Activated naive CD4-positive, alpha-beta T cell treated with anti-CD3 and anti-CD28 coated beads, Interleukin-2, amount 10 ng/mL, durations not matched to agents 7 days and 5 days (primary cell): ENCODE measurements at regions not wholly inside any gene's neighbourhood (a gene's known extent, or its start where the extent isn't known, plus 50 kb on each side); places are given as distances from the start of the nearest gene placed in this dataset.
"Not testable (repeated sequence)": the region's sequence is repeated elsewhere in the genome, so short reads cannot be mapped to it uniquely, and the experiment has no call there.

ENCODE experiments used
- CTCF ChIA-PET: fragments of 350-600 bp; sonication (Branson Sonifier 250); formaldehyde crosslinking; loops from one replicate; lab custom pipeline; 2021; ENCODE audit warnings: antibody characterized with exemption; lab: Charles Lee
- DNase-seq: peaks from one replicate; pipeline ENCODE4 v3.0.0-alpha.2; 2020
- H3K27ac Mint-ChIP-seq: one replicate; pipeline ENCODE4 v1.8.0; 2021; ENCODE audit warnings: mild to moderate bottlenecking, moderate library complexity, mixed read lengths
- H3K27me3 Mint-ChIP-seq: one replicate; pipeline ENCODE4 v1.8.0; 2021; ENCODE audit warnings: mild to moderate bottlenecking, mixed read lengths
- H3K36me3 Mint-ChIP-seq: one replicate; pipeline ENCODE4 v1.8.0; 2021; ENCODE audit warnings: mixed read lengths
- H3K4me1 Mint-ChIP-seq: one replicate; pipeline ENCODE4 v1.8.0; 2021; ENCODE audit warnings: mixed read lengths
- H3K4me3 Mint-ChIP-seq: one replicate; pipeline ENCODE4 v1.8.0; 2021; ENCODE audit warnings: mild to moderate bottlenecking, moderate library complexity, mixed read lengths
- H3K9me3 Mint-ChIP-seq: one replicate; pipeline ENCODE4 v1.8.0; 2021; ENCODE audit warnings: mixed read lengths

- no peaks in the 10 kb centered on the region for H3K27me3 Mint-ChIP-seq
- no peak overlapping the region for H3K4me3 Mint-ChIP-seq
- CTCF ChIA-PET, result no interaction called here
- H3K36me3 Mint-ChIP-seq, result no peaks in the 10 kb centered on the region
- no peak overlapping the region for H3K27ac Mint-ChIP-seq
- peaks cover 9% of the 10 kb centered on the region for H3K9me3 Mint-ChIP-seq
- no peaks in the 10 kb centered on the region for H3K4me1 Mint-ChIP-seq
- no peak for DNase-seq
These were observed 451.4 kb upstream of the NPAP1 start for GRCh38 chr15:24224161-24224560.

DNA sequence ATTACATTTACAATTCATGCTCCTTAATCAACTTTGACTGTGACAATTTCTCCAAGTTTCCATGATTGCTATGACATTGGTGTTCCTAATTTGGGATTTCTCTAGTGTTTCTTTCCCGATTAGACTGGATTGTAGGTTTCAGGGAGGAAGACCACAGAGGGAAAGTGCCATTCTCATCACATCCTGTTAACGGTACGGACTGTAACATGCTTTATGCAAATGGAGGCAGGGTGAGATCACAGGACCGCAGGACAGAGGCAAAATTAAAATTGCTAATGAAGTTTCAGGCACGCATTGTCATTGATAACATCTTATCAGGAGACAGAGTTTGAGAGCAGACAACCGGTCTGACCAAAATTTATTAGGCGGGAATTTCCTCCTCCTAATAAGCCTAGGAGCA lies 446.7 kb upstream of the NPAP1 start:
- CTCF ChIA-PET, H3K27ac Mint-ChIP-seq, H3K4me1 Mint-ChIP-seq, H3K4me3 Mint-ChIP-seq, H3K9me3 Mint-ChIP-seq, H3K27me3 Mint-ChIP-seq, H3K36me3 Mint-ChIP-seq, DNase-seq: not testable (repeated sequence)

- H3K4me3 Mint-ChIP-seq, H3K27ac Mint-ChIP-seq, DNase-seq, H3K27me3 Mint-ChIP-seq, H3K36me3 Mint-ChIP-seq, H3K4me1 Mint-ChIP-seq, CTCF ChIA-PET: not testable (repeated sequence)
- H3K9me3 Mint-ChIP-seq, result peaks cover 12% of the 10 kb centered on the region
These were observed 442.4 kb upstream of the NPAP1 start for GRCh38 chr15:24233134-24233533.

GRCh38 chr15:24240580-24240979 lies 435.0 kb upstream of the NPAP1 start:
- H3K4me3 Mint-ChIP-seq, H3K27me3 Mint-ChIP-seq, H3K4me1 Mint-ChIP-seq, H3K9me3 Mint-ChIP-seq, H3K27ac Mint-ChIP-seq, H3K36me3 Mint-ChIP-seq, DNase-seq, CTCF ChIA-PET: not testable (repeated sequence)

- H3K36me3 Mint-ChIP-seq, H3K27me3 Mint-ChIP-seq, CTCF ChIA-PET, DNase-seq, H3K4me3 Mint-ChIP-seq, H3K4me1 Mint-ChIP-seq, H3K27ac Mint-ChIP-seq: not testable (repeated sequence)
- H3K9me3 Mint-ChIP-seq, result peaks cover 14% of the 10 kb centered on the region
These were observed 416.5 kb upstream of the NPAP1 start for GRCh38 chr15:24259106-24259505.

DNA sequence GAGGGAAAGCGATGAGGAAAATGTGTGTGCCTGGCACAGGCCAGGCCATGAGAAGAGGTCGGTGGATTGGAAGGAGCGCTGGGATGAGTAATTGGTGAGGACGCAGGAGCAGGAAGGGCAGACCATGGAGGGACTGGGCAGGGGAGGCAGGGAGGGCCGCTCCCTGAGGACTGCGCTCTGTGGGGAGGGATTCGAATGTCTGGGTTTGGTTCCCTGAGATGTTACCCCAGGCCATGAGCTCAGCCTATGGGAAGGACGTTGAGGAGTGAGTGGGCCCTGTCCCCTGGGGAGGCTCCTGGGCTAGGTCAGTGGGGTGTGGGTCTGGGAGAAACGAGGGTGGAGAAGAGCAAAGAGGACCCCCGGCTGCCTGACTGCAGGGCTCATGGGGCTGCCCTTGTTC lies 415.2 kb upstream of the NPAP1 start:
- H3K4me3 Mint-ChIP-seq, H3K27me3 Mint-ChIP-seq, H3K27ac Mint-ChIP-seq, H3K9me3 Mint-ChIP-seq, H3K4me1 Mint-ChIP-seq, DNase-seq, H3K36me3 Mint-ChIP-seq, CTCF ChIA-PET: not testable (repeated sequence)

GRCh38 chr15:24260854-24261253 lies 414.7 kb upstream of the NPAP1 start:
- DNase-seq, H3K27me3 Mint-ChIP-seq, H3K36me3 Mint-ChIP-seq, H3K4me1 Mint-ChIP-seq, H3K4me3 Mint-ChIP-seq, H3K27ac Mint-ChIP-seq, CTCF ChIA-PET, H3K9me3 Mint-ChIP-seq: not testable (repeated sequence)

DNA sequence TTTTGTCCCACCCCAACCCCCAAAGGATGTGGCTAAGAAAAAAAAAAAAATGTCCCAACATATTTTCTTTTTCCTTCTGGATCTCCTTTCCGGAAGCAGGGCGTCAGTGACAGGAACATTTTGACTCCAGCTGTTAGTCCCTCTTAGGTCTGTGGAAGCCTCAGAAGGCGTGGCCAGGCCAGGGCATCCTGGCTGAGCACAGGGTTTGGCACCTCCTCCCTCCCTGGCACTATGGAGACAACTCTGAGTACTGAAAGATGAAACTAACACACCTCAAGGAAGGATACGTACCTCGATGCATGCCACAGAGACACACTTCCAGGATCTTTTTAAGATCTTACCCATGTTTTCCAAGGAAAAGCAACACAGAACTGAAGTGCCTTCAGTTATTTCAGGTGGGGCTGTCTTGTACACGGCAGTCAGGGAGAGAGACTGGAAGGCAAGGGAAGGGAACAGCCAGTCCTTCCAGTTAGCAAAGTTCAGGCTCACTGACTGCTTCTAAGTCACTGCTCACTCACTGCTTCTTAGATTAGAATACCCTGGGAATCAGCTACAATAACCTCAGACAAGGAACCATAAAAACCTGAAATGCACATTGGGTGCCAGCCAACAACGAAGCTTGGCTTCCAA lies 406.9 kb upstream of the NPAP1 start:
- DNase-seq, H3K4me3 Mint-ChIP-seq, H3K27ac Mint-ChIP-seq, H3K36me3 Mint-ChIP-seq, CTCF ChIA-PET, H3K27me3 Mint-ChIP-seq, H3K4me1 Mint-ChIP-seq: not testable (repeated sequence)
- peaks cover 13% of the 10 kb centered on the region for H3K9me3 Mint-ChIP-seq

- CTCF ChIA-PET, result no interaction called here
- H3K9me3 Mint-ChIP-seq, result peaks cover 13% of the 10 kb centered on the region
- H3K36me3 Mint-ChIP-seq, result no peaks in the 10 kb centered on the region
These were observed 406.4 kb upstream of the NPAP1 start for GRCh38 chr15:24269166-24269571.

DNA sequence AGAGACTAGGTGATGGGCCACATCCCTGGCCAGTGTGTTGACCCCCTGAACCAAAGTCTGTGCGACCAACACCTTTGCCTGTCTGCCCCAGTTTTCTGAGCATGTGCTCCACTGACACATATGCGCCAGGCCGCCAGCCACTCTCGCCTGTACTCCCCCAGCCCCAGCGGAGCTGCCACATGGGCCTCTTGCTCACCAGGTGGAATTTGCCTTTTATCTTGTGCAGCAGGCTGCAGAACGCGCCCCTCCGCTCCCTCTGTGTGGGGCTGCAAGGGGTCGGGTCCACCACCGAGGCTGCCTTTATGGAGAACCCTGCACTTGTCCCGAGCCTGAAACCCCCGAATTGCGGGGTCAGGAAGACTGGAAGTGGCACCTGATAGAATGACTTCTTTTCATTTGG lies 405.7 kb upstream of the NPAP1 start:
- no peak overlapping the region for H3K27ac Mint-ChIP-seq
- no peak for DNase-seq
- H3K36me3 Mint-ChIP-seq, result no peaks in the 10 kb centered on the region
- H3K4me1 Mint-ChIP-seq, result no peaks in the 10 kb centered on the region
- CTCF ChIA-PET, result no interaction called here
- peaks cover 13% of the 10 kb centered on the region for H3K9me3 Mint-ChIP-seq
- H3K4me3 Mint-ChIP-seq, result no peak overlapping the region
- no peaks in the 10 kb centered on the region for H3K27me3 Mint-ChIP-seq

More at GRCh38 chr15:24269166-24269571, 406.4 kb upstream of the NPAP1 start:
- Mint-ChIP-seq H3K27me3 (no peaks in the 10 kb centered on the region), H3K4me3 (no peak overlapping the region), H3K27ac (no peak overlapping the region), H3K4me1 (no peaks in the 10 kb centered on the region)
- no peak for DNase-seq

GRCh38 chr15:24271496-24272244 lies 403.9 kb upstream of the NPAP1 start:
- H3K4me3 Mint-ChIP-seq, H3K4me1 Mint-ChIP-seq, H3K36me3 Mint-ChIP-seq, DNase-seq, H3K27ac Mint-ChIP-seq, H3K27me3 Mint-ChIP-seq, CTCF ChIA-PET: not testable (repeated sequence)
- H3K9me3 Mint-ChIP-seq, result peaks cover 17% of the 10 kb centered on the region

GRCh38 chr15:24292837-24293236 lies 382.7 kb upstream of the NPAP1 start:
- Mint-ChIP-seq H3K9me3 (no peaks in the 10 kb centered on the region), H3K27me3 (no peaks in the 10 kb centered on the region), H3K27ac (no peak overlapping the region), H3K36me3 (no peaks in the 10 kb centered on the region), H3K4me1 (no peaks in the 10 kb centered on the region), H3K4me3 (no peak overlapping the region)
- CTCF ChIA-PET, result no interaction called here
- DNase-seq, result no peak

DNA sequence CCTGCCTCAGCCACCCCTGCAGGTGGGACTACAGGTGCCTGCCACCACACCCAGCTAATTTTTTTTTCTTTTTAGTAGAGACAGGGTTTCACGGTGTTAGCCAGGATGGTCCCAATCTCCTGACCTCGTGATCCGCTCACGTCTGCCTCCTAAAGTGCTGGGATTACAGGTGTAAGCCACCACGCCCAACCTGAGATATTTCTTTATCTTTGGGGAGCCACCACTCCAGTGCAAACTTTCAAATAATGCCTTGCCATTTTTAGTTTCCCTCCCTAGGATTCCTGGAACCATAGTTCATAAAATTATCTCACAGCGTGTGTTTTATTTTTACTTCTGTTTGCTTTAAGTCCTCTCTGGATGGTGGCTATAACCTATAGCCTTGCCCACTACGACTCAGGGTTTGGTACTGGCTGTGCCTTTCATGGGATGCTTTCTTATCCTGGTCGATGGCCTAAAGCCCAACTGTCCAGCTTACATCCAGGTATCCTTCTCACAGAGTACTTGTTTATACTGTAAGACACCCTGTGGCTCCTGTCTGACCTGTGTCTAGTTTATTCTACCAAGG lies 374.7 kb upstream of the NPAP1 start:
- H3K36me3 Mint-ChIP-seq, H3K9me3 Mint-ChIP-seq, H3K4me3 Mint-ChIP-seq, H3K4me1 Mint-ChIP-seq, CTCF ChIA-PET, H3K27me3 Mint-ChIP-seq, DNase-seq, H3K27ac Mint-ChIP-seq: not testable (repeated sequence)

DNA sequence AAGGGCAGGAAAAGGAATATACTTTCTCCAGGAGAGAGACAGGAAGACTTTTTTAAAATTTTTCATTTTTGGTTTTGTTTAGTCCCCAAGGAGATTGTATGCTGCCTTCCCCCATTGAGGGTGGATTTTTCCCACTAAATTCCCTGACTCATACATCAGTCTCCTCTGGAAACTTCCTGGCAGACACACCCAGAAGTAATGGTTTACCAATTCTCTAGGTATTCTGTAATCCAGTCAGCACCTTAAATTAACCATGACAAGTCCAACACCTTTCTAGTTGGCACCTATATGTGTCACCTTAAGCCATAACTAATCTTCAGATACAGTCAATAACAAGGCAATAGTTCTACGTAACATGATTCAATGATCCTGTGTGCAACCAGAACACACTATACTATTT lies 373.6 kb upstream of the NPAP1 start:
- H3K9me3 Mint-ChIP-seq, H3K36me3 Mint-ChIP-seq, CTCF ChIA-PET, H3K4me1 Mint-ChIP-seq, H3K4me3 Mint-ChIP-seq, DNase-seq, H3K27me3 Mint-ChIP-seq, H3K27ac Mint-ChIP-seq: not testable (repeated sequence)

- DNase-seq, H3K4me1 Mint-ChIP-seq, CTCF ChIA-PET, H3K36me3 Mint-ChIP-seq, H3K4me3 Mint-ChIP-seq, H3K27ac Mint-ChIP-seq, H3K27me3 Mint-ChIP-seq, H3K9me3 Mint-ChIP-seq: not testable (repeated sequence)
These were observed 370.8 kb upstream of the NPAP1 start for GRCh38 chr15:24304747-24305146.
